GM18520 (cell line): ENCODE measurements at regions not wholly inside any gene's neighbourhood (a gene's known extent, or its start where the extent isn't known, plus 50 kb on each side); places are given as distances from the start of the nearest gene placed in this dataset.
"Not testable (repeated sequence)": the region's sequence is repeated elsewhere in the genome, so short reads cannot be mapped to it uniquely, and the experiment has no call there.

ENCODE experiments used
- ATAC-seq: cut with Tn5 transposase; IDR thresholded peaks from one replicate; pipeline ENCODE4 v1.9.1; 2021; ENCODE audit not compliant: unreplicated experiment

DNA sequence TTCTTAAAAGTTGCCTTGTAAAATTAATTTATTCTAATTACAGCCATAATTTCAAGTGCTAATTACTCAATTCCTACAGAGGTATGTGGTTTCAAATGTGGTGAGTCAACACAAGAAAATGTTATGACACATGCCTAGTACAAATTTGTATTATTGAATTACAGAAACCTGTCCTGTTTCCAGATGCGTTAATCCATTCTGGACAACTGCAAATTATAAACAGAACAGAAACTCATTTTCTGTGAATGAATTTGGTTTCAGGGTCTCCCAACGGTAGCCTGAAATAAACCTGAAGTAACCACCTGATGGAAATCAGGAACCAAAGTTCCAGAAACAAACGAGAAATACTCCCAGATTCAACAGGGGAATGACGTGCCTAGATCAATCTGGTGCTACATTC, 328.6 kb upstream of the F9 start:
- no peak for ATAC-seq

DNA sequence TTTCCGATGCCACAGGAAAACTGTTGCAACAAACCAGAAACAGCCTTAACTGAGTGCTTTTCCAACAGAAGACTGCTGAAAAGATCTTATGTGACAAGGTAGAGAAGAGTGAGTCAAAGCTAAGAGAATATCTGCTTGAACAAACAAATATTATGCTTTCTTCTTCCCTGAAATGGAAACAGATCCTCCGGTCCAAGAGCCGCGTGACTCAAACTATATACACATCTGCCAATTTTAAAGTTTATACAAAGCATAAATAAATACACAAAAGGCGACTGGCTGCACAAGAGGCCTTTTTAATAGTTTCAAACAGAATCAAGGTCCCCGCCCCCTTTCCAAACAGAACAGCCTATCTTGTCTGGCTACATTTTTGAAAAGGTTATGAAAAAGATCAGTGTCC, 329.7 kb upstream of the F9 start:
- ATAC-seq, result no peak

DNA sequence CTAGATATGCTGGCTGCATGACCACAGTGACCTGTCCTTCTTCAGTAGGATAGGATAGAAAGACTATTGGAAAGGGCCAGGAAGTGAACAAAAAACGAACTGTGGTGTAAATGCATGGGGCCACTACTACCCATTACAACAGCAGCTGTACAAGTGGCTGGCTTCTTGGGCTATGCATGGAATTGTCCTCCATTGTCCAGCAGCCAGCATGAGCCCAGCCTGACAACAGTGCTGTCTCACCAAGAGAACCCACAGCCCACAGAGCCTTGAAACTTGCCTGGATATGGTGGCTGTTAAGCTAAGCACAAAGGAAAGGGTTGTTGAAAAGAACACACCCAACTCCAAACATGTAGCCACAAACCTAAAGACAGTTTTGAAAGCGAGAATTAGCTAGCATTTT, 330.2 kb upstream of the F9 start:
- ATAC-seq, result no peak

DNA sequence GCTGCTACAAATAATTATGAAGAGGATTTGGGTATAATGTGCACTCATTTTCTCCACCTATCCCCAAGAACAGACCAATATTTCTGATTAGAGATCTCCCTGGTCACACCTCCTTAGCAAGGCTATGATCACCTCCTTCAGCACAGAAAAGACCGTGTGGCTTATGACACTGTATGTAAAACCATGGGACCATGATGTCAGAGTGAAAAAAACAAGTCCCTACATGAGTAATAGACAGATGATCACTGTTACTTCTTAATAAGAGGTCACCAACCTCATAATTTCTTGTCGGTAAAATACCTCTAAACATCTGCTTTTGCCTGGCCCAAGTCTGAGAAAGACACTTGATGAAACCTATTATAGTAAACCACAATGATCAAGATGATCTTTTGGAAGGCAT, 330.6 kb upstream of the F9 start:
- no peak for ATAC-seq

DNA sequence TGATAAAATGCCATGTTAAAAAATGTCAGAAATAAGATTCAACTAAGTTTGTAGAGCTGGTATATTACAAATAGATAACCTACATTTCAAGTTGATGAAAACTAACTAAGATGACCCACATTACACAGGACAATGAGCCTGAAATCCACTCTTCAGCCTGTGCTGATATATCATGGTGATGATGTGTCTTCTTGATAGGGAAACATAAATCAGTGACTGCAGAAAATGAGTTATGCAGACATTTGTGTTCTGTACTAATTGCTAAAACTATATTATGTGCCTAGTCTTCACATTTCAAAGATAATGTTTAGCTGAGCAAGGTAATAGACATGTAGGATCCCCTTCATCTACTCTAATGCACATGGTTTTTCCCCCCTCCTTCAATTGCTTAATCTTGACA, 331.6 kb upstream of the F9 start:
- ATAC-seq, result no peak

DNA sequence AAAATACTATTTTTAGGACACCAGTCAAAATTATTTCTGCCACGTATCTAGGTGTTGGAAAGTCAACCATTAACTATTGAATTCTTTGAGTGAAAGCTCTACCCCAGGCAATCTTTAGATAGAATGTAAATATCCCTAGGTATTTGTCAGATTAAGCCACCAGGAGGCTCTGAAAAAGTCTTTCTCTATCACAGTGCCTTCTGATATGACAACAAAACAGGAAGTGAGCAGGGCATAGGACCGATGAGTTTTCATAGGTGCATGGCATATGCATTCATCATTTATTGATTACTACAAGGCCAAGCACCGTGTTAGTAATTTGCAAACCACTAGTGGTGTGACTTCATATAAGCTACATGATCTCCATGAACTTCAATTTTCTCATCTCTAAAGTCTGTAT, 333.6 kb upstream of the F9 start:
- no peak for ATAC-seq

DNA sequence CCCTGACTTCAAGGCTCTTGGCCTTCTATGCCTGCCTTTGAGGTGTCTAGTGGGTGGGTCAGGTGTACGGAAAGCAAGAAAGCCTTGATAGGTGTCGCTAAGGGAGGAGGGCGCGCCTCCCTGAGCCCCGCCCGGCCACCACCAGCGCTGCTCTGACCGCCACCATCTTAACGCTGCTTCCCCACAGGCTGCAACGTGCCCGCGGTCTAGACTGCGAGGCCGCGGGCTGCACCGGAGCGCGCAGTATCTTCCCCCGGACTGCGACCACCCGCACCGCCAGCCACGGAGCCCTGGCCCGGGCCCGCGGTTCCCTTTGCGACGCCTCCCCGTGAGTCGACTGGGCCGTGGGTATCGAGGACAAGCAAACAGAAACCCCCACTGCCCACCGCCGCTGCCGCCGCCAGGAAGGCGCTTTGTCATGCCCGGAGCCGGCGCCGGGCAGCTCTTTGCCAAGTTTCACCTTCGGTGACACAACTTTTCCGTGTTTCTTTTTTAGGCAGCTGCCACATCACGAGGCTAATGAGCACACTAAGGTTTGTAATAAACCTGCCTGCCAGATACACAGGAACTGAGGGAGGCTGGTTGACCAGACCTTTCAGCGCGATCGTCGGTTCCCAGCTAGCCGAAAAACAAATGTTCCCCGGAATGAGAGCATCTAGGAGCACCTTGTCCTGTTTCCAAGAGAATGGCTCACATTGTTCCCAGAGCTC, 335.8 kb upstream of the F9 start:
- ATAC-seq, result no peak

DNA sequence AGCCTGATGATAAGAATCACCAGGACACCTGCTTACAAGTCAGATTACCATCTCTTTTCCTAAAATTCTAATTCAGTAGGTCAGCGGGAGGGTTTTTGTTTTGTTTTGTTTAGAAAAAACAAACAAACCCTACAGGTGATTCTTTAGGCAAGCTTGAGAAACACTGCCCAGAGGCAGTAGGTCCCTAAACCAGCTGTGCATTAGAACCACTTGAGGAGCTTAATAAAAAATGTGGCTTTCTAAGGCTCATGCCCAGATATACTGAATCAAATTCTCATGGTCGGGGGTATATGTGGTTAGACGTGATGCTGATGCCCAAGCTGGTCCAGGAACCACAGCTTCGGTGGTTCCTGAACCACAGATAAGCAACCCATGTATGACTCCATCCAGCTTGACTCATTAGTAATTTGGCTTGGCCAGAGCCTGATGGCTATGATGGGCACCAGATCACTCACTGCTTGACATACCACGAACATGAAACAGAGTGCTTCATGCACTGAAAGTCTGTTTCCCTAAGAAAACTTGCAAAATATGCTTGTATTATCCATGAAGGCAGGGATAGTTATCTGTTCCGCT, 338.1 kb upstream of the F9 start:
- no peak for ATAC-seq

DNA sequence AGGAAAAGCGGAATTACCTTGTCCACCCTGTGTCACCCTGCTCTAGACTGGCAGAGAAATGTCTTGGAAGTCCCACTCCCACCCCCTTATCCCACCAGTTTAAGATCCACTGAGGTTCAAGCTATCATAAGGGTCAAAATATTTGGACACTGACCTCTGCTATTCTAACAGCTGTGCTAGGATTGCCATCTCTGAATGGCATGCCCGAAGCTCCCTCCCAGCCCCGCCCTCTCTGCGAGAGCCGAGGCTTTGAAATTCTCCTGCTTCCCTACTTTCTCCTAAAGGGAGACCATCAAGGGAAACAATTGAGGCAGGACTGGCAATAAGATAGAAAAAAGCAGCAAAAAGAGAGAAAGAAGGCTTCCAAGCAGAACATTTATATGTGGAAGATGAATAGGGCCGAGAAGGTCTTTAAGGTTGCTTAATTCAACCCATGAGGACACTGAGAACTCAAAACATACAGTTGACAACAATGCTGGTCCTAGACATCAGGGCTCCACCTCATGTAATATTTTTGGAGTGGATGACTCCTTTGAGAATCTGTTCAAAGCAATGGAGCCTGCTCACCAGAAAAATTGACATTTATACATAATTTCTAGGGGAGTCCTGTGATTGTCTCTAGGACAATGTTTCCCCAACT, 338.7 kb upstream of the F9 start:
- ATAC-seq, result no peak

DNA sequence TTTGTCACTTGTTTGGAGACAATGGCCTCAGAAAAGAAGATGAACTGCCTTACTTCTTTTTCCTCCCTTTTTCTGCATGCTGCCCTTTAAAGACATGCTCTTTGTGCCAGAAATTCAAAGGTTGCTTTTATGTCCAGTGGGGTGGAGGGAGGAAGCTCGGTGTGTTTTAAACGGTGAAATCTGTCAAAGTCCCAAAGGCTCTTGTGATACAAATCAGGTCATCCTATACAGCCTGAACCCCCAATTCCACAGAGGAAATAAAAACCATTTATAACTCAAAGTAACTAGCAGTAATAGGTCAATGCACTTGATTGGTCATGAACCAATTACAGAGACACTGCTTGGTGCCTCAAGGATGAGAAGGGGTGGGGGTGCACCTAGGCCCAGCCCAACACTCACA, 339.3 kb upstream of the F9 start:
- no peak for ATAC-seq

DNA sequence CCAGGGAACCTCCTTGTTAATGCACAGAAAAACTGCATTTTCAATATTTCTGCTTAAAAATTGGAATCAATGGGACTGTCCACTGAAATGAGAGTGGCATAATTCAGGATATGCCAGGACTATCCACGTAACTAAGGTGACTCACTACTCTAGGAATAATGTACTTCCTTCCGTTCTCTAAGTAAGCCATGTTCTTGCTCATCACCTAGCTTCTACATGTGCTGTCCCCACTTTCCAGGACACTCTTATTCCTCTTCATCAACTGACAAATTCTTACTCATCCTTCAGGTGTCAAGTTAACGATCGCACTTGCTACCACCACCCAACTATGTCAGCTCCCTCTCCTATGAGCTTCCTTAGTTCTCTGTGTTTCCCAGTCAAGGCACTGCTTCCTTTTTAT, 342.8 kb upstream of the F9 start:
- ATAC-seq, result no peak

DNA sequence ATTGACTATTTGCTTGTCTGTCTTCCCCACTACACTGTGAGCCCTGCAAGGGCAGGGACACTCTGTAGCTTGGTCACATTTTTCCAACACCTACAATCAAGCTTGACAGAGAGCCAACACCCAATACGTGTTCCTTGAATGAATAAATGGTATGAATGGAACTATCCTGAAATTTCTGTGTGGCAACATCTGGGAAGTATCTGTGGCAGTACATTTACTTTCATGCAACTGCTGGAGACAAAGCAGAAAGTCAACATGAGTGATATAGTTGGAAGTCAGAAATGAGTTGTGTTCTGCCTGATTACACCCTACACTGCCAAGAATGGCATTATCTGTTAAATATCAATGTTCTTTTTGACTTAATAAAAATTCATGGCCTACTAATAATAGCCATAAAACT, 343.5 kb upstream of the F9 start:
- ATAC-seq, result no peak

DNA sequence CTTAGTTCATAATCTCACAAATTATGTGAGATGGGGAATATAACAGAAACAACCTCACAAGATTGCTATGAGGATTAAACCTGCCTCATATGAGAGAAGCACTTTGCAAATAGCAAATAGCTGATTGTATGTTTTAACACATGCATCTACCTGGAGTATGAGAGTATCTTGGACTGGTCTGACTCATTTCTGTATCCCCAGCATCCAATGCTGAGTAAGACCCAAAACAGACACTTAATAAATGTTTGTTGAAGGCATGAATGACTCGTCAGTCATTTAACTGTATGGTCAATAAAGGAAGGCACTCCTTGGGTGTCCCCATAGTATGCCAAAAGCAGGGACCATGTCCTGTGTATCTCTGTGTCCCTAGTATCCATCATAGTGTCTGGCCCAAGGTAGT, 350.9 kb upstream of the F9 start:
- ATAC-seq, result no peak

DNA sequence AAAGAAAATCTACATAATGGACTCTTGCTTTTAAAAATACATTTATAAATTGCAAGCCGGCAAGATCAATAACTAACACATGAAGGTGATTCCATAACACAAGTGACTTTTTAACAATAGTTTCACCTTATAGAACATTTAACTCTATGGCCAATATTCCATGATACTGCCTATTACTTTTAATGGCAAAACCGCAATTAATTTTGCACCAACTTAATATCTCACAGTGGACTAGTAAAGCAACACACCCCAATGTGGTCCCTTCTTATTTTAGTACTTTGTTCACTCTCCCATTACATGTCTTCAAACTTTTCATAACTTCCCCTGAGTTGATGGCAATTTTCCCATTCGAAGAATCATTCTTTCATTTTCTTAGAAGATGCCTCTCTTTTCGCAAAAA, 351.6 kb upstream of the F9 start:
- ATAC-seq, result no peak

DNA sequence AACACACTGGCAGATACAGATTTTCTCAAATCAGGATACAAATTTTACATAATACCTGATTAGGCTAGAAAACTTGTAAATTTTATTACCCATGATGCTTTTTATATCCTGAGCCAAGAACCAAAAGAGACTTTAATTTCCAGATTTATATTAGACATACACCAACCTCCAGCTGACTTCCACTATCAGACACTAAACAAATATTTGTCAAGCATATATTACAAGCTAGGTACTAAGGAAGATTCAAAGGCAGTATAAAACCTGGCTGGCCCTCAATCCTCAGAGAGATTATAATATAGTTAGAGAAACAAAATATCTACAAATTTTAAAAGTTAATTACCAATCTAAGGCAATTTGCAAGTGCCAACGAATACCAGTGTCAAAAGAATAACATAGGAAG, 357.8 kb upstream of the F9 start:
- ATAC-seq, result no peak

DNA sequence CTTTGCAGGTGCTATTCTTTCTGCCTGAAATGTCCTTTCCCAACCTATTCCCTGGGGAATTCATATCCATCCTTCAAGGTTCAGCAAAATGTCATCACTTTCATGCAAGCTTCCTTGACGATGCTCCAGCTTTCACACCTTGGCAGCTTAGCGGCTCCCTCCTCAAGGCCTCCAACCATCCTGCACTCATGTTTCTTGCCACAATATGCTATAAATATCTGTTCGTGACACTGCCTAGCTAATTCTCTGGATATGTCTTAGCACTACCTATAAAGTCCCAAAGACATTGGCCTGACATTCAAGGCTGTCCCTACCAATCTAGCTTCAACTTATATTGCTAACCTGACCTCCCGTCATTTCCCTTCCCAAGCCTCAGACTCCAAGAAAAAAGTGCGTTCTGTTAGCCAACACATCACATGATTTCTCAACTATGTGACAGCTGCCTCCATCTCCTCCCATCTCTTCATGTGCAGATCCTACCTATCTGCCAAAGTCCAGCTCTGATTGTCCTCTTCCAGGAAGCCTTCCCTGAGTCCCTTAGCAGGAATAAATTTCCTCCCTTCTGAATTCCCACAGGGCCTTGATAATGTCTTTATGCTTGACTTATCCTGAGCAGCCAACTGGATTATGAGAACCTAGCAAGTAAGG, 359.9 kb upstream of the F9 start:
- ATAC-seq, result no peak

DNA sequence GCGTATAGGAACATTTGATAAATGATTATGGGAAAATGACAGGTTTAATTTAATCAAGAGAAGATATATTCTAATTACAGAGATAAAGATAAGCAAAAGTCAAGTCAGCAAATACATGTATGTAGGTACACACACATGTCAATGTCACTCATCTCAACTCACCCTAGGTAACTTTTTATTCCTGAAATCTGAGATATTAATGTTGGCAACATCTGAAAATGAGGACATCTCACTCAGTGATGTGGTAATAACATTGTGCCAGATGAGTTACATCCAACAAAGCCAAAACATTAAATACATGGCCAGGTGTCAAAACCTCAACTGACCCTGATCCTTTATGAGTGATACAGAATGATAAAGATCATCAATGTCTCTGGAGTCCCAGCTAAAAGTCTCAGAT, 363.3 kb upstream of the F9 start:
- ATAC-seq, result no peak

DNA sequence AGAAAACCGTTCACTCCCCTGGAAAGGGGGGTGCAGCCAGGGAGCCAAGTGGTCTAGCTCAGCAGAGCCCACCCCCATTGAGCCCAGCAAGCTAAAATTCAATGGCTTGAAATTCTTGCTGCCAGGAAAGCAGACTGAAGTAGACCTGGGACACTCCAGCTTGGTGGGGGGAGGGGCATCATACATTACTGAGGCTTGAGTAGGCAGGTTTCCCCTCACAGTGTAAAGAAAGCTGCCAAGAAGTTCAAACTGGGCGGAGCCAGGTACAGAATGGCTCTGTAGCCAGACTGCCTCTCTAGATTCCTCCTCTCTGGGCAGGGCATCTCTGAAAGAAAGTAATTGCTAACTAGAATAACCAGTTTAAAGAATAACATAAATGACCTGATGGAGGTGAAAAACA, 372.3 kb upstream of the F9 start:
- no peak for ATAC-seq

DNA sequence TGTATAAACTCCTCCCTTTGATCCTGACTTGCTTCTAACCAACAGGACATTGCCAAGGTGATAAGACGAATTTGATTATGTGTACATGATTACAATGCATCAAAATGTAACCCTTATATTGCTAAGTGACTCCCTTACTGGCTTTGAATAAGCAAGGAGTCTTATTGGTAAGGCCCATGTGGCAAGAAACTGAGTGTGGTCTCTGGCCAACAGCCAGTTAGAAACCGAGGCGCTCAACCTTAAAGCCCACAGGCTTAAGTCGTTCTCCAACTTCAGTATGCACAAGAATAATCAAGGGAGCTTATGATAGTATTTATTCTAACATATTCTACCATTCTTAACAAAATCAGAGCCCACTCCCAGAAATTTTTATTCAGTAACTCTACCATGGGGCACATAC, 374.2 kb upstream of the F9 start:
- ATAC-seq, result no peak

DNA sequence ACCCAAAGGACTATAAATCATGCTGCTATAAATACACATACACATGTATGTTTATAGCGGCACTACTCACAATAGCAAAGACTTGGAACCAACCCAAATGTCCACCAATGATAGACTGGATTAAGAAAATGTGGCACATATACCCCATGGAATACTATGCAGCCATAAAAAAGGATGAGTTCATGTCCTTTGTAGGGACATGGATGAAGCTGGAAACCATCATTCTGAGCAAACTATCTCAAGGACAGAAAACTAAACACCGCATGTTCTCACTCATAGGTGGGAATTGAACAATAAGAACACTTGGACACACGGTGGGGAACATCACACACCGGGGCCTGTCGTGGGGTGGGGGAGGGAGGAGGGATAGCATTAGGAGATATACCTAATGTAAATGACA, 383.9 kb upstream of the F9 start:
- ATAC-seq, result not testable (repeated sequence)

DNA sequence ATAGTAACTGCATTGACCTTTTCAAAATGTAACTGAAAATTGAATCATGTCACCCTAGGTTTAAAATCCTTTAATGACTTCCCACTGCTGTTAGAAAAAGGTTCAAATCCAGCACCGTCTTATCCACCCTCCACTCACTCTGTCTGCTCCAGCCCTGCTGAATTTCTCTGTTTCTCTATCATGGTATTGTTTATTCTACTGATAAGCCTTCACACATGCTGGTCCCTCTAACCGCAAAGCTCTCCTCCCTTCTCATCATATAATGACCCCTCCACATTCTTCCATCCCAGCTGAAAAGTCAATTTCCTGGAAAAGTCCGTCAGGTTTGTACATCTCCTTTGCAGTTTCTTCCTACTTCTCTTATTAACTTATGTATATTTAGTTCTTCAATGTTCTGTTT, 389.2 kb upstream of the F9 start:
- ATAC-seq, result no peak

DNA sequence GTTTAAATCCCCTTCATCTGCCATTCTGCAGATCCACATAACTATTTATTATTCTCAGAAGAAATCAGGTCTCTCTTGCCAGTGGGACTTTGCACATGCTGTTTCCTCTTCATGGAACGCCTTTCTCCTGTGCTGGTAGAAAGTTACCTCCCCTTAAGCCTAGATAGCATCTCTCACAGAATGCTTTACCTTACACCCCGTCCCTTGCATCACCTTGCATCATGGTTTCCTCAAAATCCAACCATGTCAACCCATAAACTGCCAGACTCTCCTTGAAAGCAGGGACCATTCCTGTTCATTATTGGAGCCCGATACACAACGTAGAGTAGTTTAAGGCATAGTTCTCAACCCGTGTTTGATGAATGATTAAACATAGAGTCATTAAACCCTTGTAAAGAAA, 396.2 kb upstream of the F9 start:
- no peak for ATAC-seq
